Left lung (tissue), 4 donors: ENCODE measurements at regions not wholly inside any gene's neighbourhood (a gene's known extent, or its start where the extent isn't known, plus 50 kb on each side); places are given as distances from the start of the nearest gene placed in this dataset.

Source experiments
- ATAC-seq: fragments of 200-7000 bp; cut with Tn5 transposase; one replicate; pipeline ENCODE4 v1.9.1; 2020; ENCODE audit warnings: moderate library complexity
- DNase-seq, 4 donors: peaks; one replicate each; pipeline ENCODE4 v3.0.0-alpha.2; 2013 to 2020
- H3K27ac ChIP-seq, 2 donors: fragments of 200-600 bp; sonication (generic) in 1 of 2; one replicate each; pipeline versions ENCODE4 v1.5.0 to v1.8.0; 2020 to 2021
- H3K27me3 ChIP-seq, 2 donors: fragments of 200-600 bp; sonication (generic) in 1 of 2; one replicate each; pipeline versions ENCODE4 v1.5.0 to v1.8.0; 2020 to 2021
- H3K36me3 ChIP-seq, 2 donors: fragments of 200-600 bp; sonication (generic) in 1 of 2; one replicate each; pipeline versions ENCODE4 v1.5.0 to v1.8.0; 2020 to 2021
- H3K4me1 ChIP-seq, 2 donors: fragments of 200-600 bp; one replicate each; pipeline ENCODE4 v1.8.0; 2021
- H3K4me3 ChIP-seq, 2 donors: fragments of 200-600 bp; sonication (generic) in 1 of 2; one replicate each; pipeline versions ENCODE4 v1.5.0 to v1.8.0; 2020 to 2021; ENCODE audit warnings: mild to moderate bottlenecking in 1 of 2
- H3K9me3 ChIP-seq, 2 donors: fragments of 200-600 bp; sonication (generic) in 1 of 2; one replicate each; pipeline versions ENCODE4 v1.5.0 to v1.8.0; 2020 to 2021
- CTCF ChIP-seq, 2 donors: fragments of 200-600 bp; sonication (generic) in 1 of 2; IDR thresholded peaks; one replicate each; pipeline versions ENCODE4 v1.5.0 to v1.8.0; 2021; ENCODE audit warnings: antibody characterized with exemption in 2 of 2
- intact Hi-C, 2 donors: fragments of 100-400 bp; cut with DNase I; formaldehyde crosslinking; loops; one replicate each; pipeline versions ENCODE4 v1.11.2 to v1.14.2; 2022
- donor health status: DM: no; HTN: yes; CAD: no.
- donor health status: DM: no; HTN: no; CAD: no.

- Histone ChIP-seq H3K4me3 (no peak overlapping the region), H3K4me1 (no peaks in the 10 kb centered on the region)
- intact Hi-C loops, result no loop called here
Observed at GRCh38 chr6:153862927-153863326, 176.1 kb upstream of the OPRM1 start.

GRCh38 chr6:153862139-153862538 lies 176.9 kb upstream of the OPRM1 start:
- no peaks in the 10 kb centered on the region for H3K27me3 ChIP-seq
- ATAC-seq, result no peak
- no peaks in the 10 kb centered on the region for H3K36me3 ChIP-seq
- H3K4me3 ChIP-seq, result no peak overlapping the region
- no peak for DNase-seq
- H3K9me3 ChIP-seq, result peaks cover 0 to 8% of the 10 kb centered on the region in 2 donors
- no peaks in the 10 kb centered on the region for H3K4me1 ChIP-seq
- intact Hi-C loops, result no loop called here
- H3K27ac ChIP-seq, result no peak overlapping the region
- no peak for TF ChIP-seq CTCF (IDR thresholded peaks at IDR 0.05)

More at GRCh38 chr6:153862927-153863326, 176.1 kb upstream of the OPRM1 start:
- Histone ChIP-seq H3K36me3 (no peaks in the 10 kb centered on the region), H3K27me3 (no peaks in the 10 kb centered on the region), H3K27ac (no peak overlapping the region), H3K9me3 (peaks cover 0 to 4% of the 10 kb centered on the region in 2 donors)
- ATAC-seq (no peak), DNase-seq (no peak)
- TF ChIP-seq CTCF (IDR thresholded peaks at IDR 0.05), result no peak

GRCh38 chr6:153858529-153858928 lies 180.5 kb upstream of the OPRM1 start:
- DNase-seq (no peak), ATAC-seq (no peak)
- no peaks in the 10 kb centered on the region for H3K4me1 ChIP-seq
- intact Hi-C loops, result no loop called here
- no peaks in the 10 kb centered on the region for H3K36me3 ChIP-seq
- H3K27me3 ChIP-seq, result no peaks in the 10 kb centered on the region
- H3K4me3 ChIP-seq, result no peak overlapping the region
- peaks cover 0 to 17% of the 10 kb centered on the region in 2 donors for H3K9me3 ChIP-seq
- no peak for TF ChIP-seq CTCF (IDR thresholded peaks at IDR 0.05)
- no peak overlapping the region for H3K27ac ChIP-seq

- Histone ChIP-seq H3K27me3 (no peaks in the 10 kb centered on the region), H3K4me3 (no peak overlapping the region), H3K36me3 (no peaks in the 10 kb centered on the region), H3K9me3 (peaks cover 0 to 17% of the 10 kb centered on the region in 2 donors), H3K27ac (no peak overlapping the region), H3K4me1 (no peaks in the 10 kb centered on the region)
- ATAC-seq, result no peak
- no peak for TF ChIP-seq CTCF (IDR thresholded peaks at IDR 0.05)
- intact Hi-C loops, result no loop called here
- peak in 1 of 4 donors; percentile 78 for DNase-seq
Observed at GRCh38 chr6:153856929-153857376, 182.1 kb upstream of the OPRM1 start.

GRCh38 chr6:153852481-153852880 lies 186.6 kb upstream of the OPRM1 start:
- no peaks in the 10 kb centered on the region for H3K36me3 ChIP-seq
- no peak overlapping the region for H3K27ac ChIP-seq
- intact Hi-C loops, result no loop called here
- TF ChIP-seq CTCF (IDR thresholded peaks at IDR 0.05), result no peak
- no peak for DNase-seq
- H3K27me3 ChIP-seq, result no peaks in the 10 kb centered on the region
- no peaks in the 10 kb centered on the region for H3K4me1 ChIP-seq
- H3K9me3 ChIP-seq, result peaks cover 0 to 13% of the 10 kb centered on the region in 2 donors
- no peak overlapping the region for H3K4me3 ChIP-seq
- ATAC-seq, result no peak
